GM23248 (cell line): ENCODE measurements at regions not wholly inside any gene's neighbourhood (a gene's known extent, or its start where the extent isn't known, plus 50 kb on each side); places are given as distances from the start of the nearest gene placed in this dataset.

Experiments
- DNase-seq: peaks from one replicate; pipeline ENCODE4 v3.0.0-alpha.2; 2015
- H2AFZ ChIP-seq: fragments of 200-600 bp; sonication (generic); 2 replicates; pipeline ENCODE4 v1.6.1; 2016; ENCODE audit warnings: antibody characterized with exemption
- H3F3A ChIP-seq: fragments of 200-600 bp; sonication (generic); 2 replicates; pipeline ENCODE4 v1.6.1; 2016; ENCODE audit warnings: mild to moderate bottlenecking, antibody characterized with exemption, mixed run types; ENCODE audit not compliant: insufficient read depth
- H3K27ac ChIP-seq: fragments of 200-600 bp; sonication (generic); 2 replicates; pipeline ENCODE4 v1.5.1; 2016; ENCODE audit warnings: mild to moderate bottlenecking
- H3K27me3 ChIP-seq: fragments of 200-600 bp; sonication (generic); replicated peaks from 2 replicates; pipeline ENCODE4 v1.6.1; 2016; ENCODE audit warnings: mild to moderate bottlenecking; ENCODE audit not compliant: insufficient read depth
- H3K36me3 ChIP-seq: fragments of 200-600 bp; sonication (generic); 2 replicates; pipeline ENCODE4 v1.6.1; 2016; ENCODE audit warnings: low read depth, mild to moderate bottlenecking
- H3K4me1 ChIP-seq: fragments of 200-600 bp; sonication (generic); 2 replicates; pipeline ENCODE4 v1.6.1; 2016; ENCODE audit warnings: mild to moderate bottlenecking; ENCODE audit not compliant: insufficient read depth
- H3K4me2 ChIP-seq: fragments of 200-600 bp; sonication (generic); one replicate; pipeline ENCODE4 v1.6.1; 2016; ENCODE audit warnings: mild to moderate bottlenecking; ENCODE audit not compliant: unreplicated experiment
- H3K4me3 ChIP-seq: fragments of 200-600 bp; sonication (generic); 2 replicates; pipeline ENCODE4 v1.5.1; 2016; ENCODE audit warnings: mild to moderate bottlenecking
- H3K79me2 ChIP-seq: fragments of 200-600 bp; sonication (generic); 2 replicates; pipeline ENCODE4 v1.6.1; 2016; ENCODE audit warnings: mild to moderate bottlenecking; ENCODE audit not compliant: insufficient read depth
- H3K9ac ChIP-seq: fragments of 200-600 bp; sonication (generic); 2 replicates; pipeline ENCODE4 v1.6.1; 2016; ENCODE audit warnings: mild to moderate bottlenecking
- H3K9me2 ChIP-seq: fragments of 200-600 bp; sonication (generic); 2 replicates; pipeline ENCODE4 v1.6.1; 2016; ENCODE audit warnings: mixed run types, mild to moderate bottlenecking, moderate library complexity; ENCODE audit not compliant: insufficient read depth
- H3K9me3 ChIP-seq: fragments of 200-600 bp; sonication (generic); one replicate; pipeline ENCODE4 v1.6.1; 2017; ENCODE audit warnings: low read depth
- H4K20me1 ChIP-seq: fragments of 200-600 bp; sonication (generic); 2 replicates; pipeline ENCODE4 v1.6.0; 2016; ENCODE audit not compliant: insufficient read depth
- EZH2 ChIP-seq: fragments of 200-600 bp; sonication (generic); IDR thresholded peaks from 2 replicates; pipeline ENCODE4 v1.6.1; 2018; ENCODE audit warnings: antibody characterized with exemption, mild to moderate bottlenecking; ENCODE audit not compliant: insufficient read depth, poor library complexity, severe bottlenecking
- EZH2phosphoT487 ChIP-seq: fragments of 200-600 bp; sonication (generic); IDR thresholded peaks from 2 replicates; pipeline ENCODE4 v1.6.1; 2018; ENCODE audit warnings: antibody characterized with exemption, moderate library complexity, mild to moderate bottlenecking, low read depth; ENCODE audit not compliant: insufficient read depth
- WGBS, 2 experiments: methylation state at CpG; one replicate each; pipeline ENCODE4 v1.1.6; 2015 to 2017; ENCODE audit warnings: low lambda C conversion rate in 2 of 2, low coverage in 1 of 2; ENCODE audit errors: missing lambda C conversion rate in 2 of 2; 5-methylcytosine and 5-hydroxymethylcytosine counted together
- in situ Hi-C: fragments of 300-500 bp; cut with MboI; formaldehyde crosslinking; loops from 2 replicates; pipeline ENCODE4 v1.15.0; 2020

DNA sequence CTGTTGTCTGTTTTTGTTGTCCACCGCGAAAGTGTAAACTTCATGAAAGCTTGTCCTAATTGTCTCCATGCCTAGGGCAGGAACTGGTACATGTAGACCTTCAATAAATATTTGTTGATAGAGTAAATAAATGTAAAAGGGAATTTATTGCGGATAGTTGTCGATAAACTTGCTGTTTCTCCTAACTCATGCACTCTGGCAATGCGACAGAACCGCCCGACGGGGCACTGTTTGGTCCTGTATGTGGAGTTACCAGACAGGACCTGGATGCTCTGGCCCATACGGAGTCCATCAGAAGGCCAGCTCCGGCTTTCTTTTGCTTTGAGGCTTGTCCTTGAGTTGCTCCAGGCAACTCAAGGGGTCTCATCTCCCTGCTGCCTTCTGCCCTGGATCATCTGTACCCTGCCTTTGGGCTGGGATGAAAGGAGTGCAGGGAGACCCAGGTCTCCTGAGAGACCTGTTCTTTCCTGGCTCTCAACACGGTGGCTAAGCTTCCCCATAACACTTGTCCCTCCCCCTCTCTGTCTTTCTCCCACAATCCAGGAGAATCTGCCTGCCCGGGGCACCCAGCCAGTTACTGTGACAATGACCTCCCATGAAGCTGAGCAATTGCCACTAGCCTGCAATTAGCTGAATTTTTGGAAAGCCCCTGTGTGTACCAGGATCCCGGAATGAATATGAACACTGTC is 149.5 kb upstream of the PTCH1 start:
- H3K9me3 ChIP-seq: no peaks in the 10 kb centered on the region
- H3K27me3 ChIP-seq: peaks cover 14% of the 10 kb centered on the region; the same call in 1 of the 2 replicates
- no peak for DNase-seq
- no peak overlapping the region for H3K9ac ChIP-seq
- no peak for TF ChIP-seq EZH2
- TF ChIP-seq EZH2phosphoT487: no peak
- in situ Hi-C loops: no loop called here
- H3K36me3 ChIP-seq: no peaks in the 10 kb centered on the region
- no peaks in the 10 kb centered on the region for H3K9me2 ChIP-seq
- no peak overlapping the region for H2AFZ ChIP-seq
- no peaks in the 10 kb centered on the region for H3K79me2 ChIP-seq
- H4K20me1 ChIP-seq: no peaks in the 10 kb centered on the region
- H3K27ac ChIP-seq: no peak overlapping the region
- H3K4me1 ChIP-seq: no peaks in the 10 kb centered on the region
- no peak overlapping the region for H3K4me2 ChIP-seq
- H3K4me3 ChIP-seq: no peak overlapping the region
- WGBS, 2 experiments: 67 to 70% methylated on average over 13 of the region's 13 CpGs
- H3F3A ChIP-seq: no peaks in the 10 kb centered on the region

DNA sequence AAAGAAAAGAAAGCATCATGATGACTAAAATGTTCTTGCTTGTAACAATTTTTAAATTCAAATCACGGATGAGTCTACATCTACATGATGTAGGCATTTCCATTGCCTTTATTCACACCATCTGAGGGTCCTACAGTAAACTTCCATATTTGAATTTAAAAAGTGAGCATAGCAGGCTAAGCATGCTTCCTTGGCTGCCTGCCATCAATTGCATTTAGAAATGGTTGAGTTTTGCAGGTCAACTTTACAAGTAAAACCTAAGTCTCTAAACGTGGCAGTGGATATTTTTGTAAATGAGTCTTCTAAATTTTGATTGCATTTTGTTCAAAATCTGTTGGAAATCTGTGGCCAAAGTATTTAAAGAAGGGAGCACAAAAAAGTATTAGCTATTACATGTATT is 136.5 kb upstream of the PTCH1 start:
- no peak overlapping the region for H3K4me2 ChIP-seq
- no peaks in the 10 kb centered on the region for H4K20me1 ChIP-seq
- H3K9ac ChIP-seq: no peak overlapping the region
- 0 out of 2 replicates have a peak, but pooled peaks cover 7% of the 10 kb centered on the region for H3F3A ChIP-seq
- no peak overlapping the region for H2AFZ ChIP-seq
- H3K9me3 ChIP-seq: no peaks in the 10 kb centered on the region
- no peaks in the 10 kb centered on the region; the same call in 1 of the 2 replicates for H3K27me3 ChIP-seq
- in situ Hi-C loops: no loop called here
- H3K4me1 ChIP-seq: 0 out of 2 replicates have a peak, but pooled peaks cover 4% of the 10 kb centered on the region
- no peak overlapping the region for H3K27ac ChIP-seq
- no peak overlapping the region for H3K4me3 ChIP-seq
- TF ChIP-seq EZH2phosphoT487: no peak
- no peak for TF ChIP-seq EZH2
- no peaks in the 10 kb centered on the region for H3K79me2 ChIP-seq
- DNase-seq: no peak
- 29 to 30% methylated on average over 2 of the region's 2 CpGs for WGBS, 2 experiments
- H3K9me2 ChIP-seq: no peaks in the 10 kb centered on the region
- H3K36me3 ChIP-seq: no peaks in the 10 kb centered on the region

DNA sequence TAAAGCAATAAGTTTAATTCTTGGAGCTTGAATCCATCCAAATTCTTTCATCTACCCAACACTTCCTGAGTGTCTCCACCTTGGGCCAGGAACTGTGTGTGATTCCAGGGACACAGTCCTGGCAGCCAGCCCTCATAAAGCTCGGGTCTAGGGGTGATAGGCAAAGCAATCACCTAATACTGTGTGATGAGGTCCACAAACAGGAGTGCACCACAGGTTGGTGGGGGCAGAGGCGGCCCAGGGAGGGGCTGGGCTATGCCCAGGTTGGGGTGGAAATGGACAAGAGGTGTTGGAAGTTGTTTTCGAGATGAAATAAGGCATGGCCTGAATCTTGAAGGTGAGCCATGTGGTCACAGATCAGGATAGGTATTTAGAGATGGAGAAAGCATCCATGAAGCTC is 133.9 kb upstream of the PTCH1 start:
- Histone ChIP-seq H3K4me2 (peak overlapping the region; percentile 82), H4K20me1 (no peaks in the 10 kb centered on the region), H3K4me1 (0 out of 2 replicates have a peak, but pooled peaks cover 4% of the 10 kb centered on the region), H3F3A (0 out of 2 replicates have a peak, but pooled peaks cover 7% of the 10 kb centered on the region), H3K9ac (no peak overlapping the region), H3K36me3 (no peaks in the 10 kb centered on the region), H3K79me2 (no peaks in the 10 kb centered on the region), H3K27me3 (no peaks in the 10 kb centered on the region), H2AFZ (peak overlapping the region; percentile 88), H3K27ac (no peak overlapping the region), H3K9me2 (no peaks in the 10 kb centered on the region), H3K4me3 (peak overlapping the region; percentile 62; the same call in 1 of the 2 replicates), H3K9me3 (no peaks in the 10 kb centered on the region)
- 58 to 78% methylated on average over 3 of the region's 3 CpGs for WGBS, 2 experiments
- DNase-seq: no peak
- TF ChIP-seq EZH2 (no peak), EZH2phosphoT487 (no peak)
- in situ Hi-C loops: no loop called here

DNA sequence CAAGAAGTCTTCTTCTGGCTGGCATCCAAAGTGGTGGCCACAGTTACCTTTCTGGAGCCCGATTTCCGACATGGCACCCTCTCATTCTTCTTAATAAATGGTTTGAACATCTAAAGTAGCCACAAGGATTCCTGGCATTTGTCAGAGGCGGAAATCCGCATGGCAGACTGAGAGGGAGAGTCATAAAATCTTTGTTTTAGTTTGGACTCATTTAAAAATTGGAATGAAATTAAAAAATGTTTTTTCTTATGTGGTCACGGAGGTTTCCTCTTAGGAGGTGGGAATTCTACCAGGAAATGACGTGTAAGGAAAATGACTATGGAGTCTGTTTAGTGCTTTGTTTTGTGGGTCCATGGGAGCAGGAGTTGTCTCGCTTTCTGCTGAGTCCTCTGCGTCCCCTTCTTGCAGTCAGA is 133.0 kb upstream of the PTCH1 start:
- 0 out of 2 replicates have a peak, but pooled peaks cover 7% of the 10 kb centered on the region for H3F3A ChIP-seq
- no peak for TF ChIP-seq EZH2phosphoT487
- no peak for TF ChIP-seq EZH2
- H3K27ac ChIP-seq: no peak overlapping the region
- no peaks in the 10 kb centered on the region for H3K9me2 ChIP-seq
- H3K9me3 ChIP-seq: no peaks in the 10 kb centered on the region
- in situ Hi-C loops: no loop called here
- 4 to 12% methylated on average over 8 of the region's 8 CpGs for WGBS, 2 experiments
- peak overlapping the region; percentile 62 for H3K4me3 ChIP-seq
- 0 out of 2 replicates have a peak, but pooled peaks cover 4% of the 10 kb centered on the region for H3K4me1 ChIP-seq
- H3K36me3 ChIP-seq: no peaks in the 10 kb centered on the region
- H2AFZ ChIP-seq: peak overlapping the region; percentile 88
- peak overlapping the region; percentile 82 for H3K4me2 ChIP-seq
- H3K27me3 ChIP-seq: no peaks in the 10 kb centered on the region
- no peaks in the 10 kb centered on the region for H4K20me1 ChIP-seq
- DNase-seq: peak; percentile 50
- peak overlapping the region; percentile 33 for H3K9ac ChIP-seq
- H3K79me2 ChIP-seq: no peaks in the 10 kb centered on the region
